COLO668 (cell line): ENCODE measurements at regions not wholly inside any gene's neighbourhood (a gene's known extent, or its start where the extent isn't known, plus 50 kb on each side); places are given as distances from the start of the nearest gene placed in this dataset.
A peak's percentile ranks its signal among the peaks of the same experiment; 100 is the strongest.
"Not testable (repeated sequence)": the region's sequence is repeated elsewhere in the genome, so short reads cannot be mapped to it uniquely, and the experiment has no call there.

ENCODE experiments used
- DNase-seq: peaks from one replicate; lab custom pipeline; 2025; ENCODE audit not compliant: unreplicated experiment; lab: John Stamatoyannopoulos, UW

- no peak for DNase-seq
Measured at GRCh38 chr13:65733110-65733509, 1497.0 kb downstream of the PCDH9 start.

GRCh38 chr13:65727070-65727469 is 1503.1 kb downstream of the PCDH9 start:
- no peak for DNase-seq

- DNase-seq: no peak
Measured at GRCh38 chr13:65725006-65725405, 1505.1 kb downstream of the PCDH9 start.

- DNase-seq: no peak
Measured at GRCh38 chr13:65724226-65724625, 1505.9 kb downstream of the PCDH9 start.

- DNase-seq: no peak
Measured at GRCh38 chr13:65722506-65722905, 1507.6 kb downstream of the PCDH9 start.

GRCh38 chr13:65719831-65720230 is 1510.3 kb downstream of the PCDH9 start:
- DNase-seq: no peak

GRCh38 chr13:65710514-65710913 is 1519.6 kb downstream of the PCDH9 start:
- no peak for DNase-seq

GRCh38 chr13:65697843-65698242 is 1532.3 kb downstream of the PCDH9 start:
- DNase-seq: no peak

- DNase-seq: no peak
Measured at GRCh38 chr13:65679240-65679639, 1550.9 kb downstream of the PCDH9 start.

- no peak for DNase-seq
Measured at GRCh38 chr13:65677906-65678305, 1552.2 kb downstream of the PCDH9 start.

GRCh38 chr13:65675383-65675782 is 1554.8 kb downstream of the PCDH9 start:
- DNase-seq: not testable (repeated sequence)

- no peak for DNase-seq
Measured at GRCh38 chr13:65670014-65670625, 1560.0 kb downstream of the PCDH9 start.

- DNase-seq: no peak
Measured at GRCh38 chr13:65660731-65661130, 1569.4 kb downstream of the PCDH9 start.

GRCh38 chr13:65656740-65657329 is 1573.3 kb downstream of the PCDH9 start:
- DNase-seq: no peak

GRCh38 chr13:65653613-65654012 is 1576.5 kb downstream of the PCDH9 start:
- no peak for DNase-seq

GRCh38 chr13:65650321-65650720 is 1579.8 kb downstream of the PCDH9 start:
- DNase-seq: no peak

GRCh38 chr13:65642996-65643395 is 1587.1 kb downstream of the PCDH9 start:
- DNase-seq: no peak

GRCh38 chr13:65642301-65642700 is 1587.8 kb downstream of the PCDH9 start:
- DNase-seq: no peak

- peak; percentile 38 for DNase-seq
Measured at GRCh38 chr13:65638572-65639168, 1591.5 kb downstream of the PCDH9 start.

GRCh38 chr13:65633806-65634205 is 1596.3 kb downstream of the PCDH9 start:
- DNase-seq: no peak

GRCh38 chr13:65631078-65631477 is 1599.1 kb downstream of the PCDH9 start:
- no peak for DNase-seq

GRCh38 chr13:65629926-65630325 is 1600.2 kb downstream of the PCDH9 start:
- DNase-seq: no peak

- no peak for DNase-seq
Measured at GRCh38 chr13:65623148-65623547, 1607.0 kb downstream of the PCDH9 start.
